AG08395 (cell line): ENCODE measurements at regions not wholly inside any gene's neighbourhood (a gene's known extent, or its start where the extent isn't known, plus 50 kb on each side); places are given as distances from the start of the nearest gene placed in this dataset.

ENCODE experiments used
- DNase-seq: peaks from one replicate; pipeline ENCODE4 v3.0.0; 2012; ENCODE audit warnings: mixed read lengths, low spot score

DNA sequence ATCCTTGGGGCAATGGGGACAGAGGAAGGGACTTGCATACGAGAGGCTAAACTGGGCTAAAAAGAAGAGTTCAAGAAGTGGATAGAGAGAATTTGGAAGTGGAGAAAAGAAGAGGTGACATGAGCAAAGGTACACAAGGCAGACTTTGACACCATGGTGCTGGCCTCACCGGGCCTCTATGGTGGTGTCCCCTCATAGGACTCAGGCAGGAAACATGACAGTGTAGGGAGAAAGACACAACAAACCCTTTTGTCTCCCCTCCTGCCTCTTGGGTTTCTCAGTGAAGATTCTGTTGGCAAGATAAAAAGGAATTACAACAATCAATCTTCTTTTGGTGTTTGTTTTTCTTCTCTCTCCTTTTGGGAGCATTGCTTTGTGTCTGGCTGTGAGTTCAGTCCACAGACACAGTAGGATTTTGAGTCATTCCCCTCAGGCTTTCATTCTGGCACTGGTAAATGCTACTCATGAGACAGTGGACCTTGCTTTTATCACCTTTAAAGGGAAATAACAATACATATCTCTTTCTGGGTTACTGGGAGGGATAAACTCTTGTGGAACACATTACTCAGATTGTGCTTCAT, 827.7 kb downstream of the TNS3 start:
- DNase-seq: peak; percentile 57

GRCh38 chr7:46753662-46754061, 828.2 kb downstream of the TNS3 start:
- DNase-seq: no peak

DNA sequence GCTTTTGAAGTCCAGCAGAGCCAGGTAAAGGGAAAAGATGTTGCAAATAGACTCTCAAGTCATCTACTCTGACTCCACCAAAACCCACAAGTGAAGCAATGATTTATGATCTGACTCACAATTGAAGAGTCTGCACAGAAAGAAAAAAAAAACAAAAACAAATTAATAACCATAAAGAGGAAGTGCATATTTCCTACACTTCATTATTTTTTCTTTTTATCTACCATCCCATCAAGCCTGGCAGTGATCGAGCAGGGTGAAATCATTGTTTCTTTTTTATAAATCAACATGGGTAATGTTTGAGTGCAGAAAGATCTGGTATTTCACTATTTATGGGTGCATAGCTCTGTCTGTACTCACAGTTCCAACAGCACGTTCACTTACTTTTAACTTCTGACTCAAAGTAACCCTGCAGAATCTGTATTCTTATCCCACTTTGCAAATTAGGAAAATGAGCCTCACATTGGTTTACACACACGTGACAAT, 829.0 kb downstream of the TNS3 start:
- DNase-seq: peak; percentile 74

- peak; percentile 66 for DNase-seq
These were observed 829.8 kb downstream of the TNS3 start for GRCh38 chr7:46751927-46752723.

- no peak for DNase-seq
These were observed 830.4 kb upstream of the IGFBP3 start for GRCh38 chr7:46751471-46751870.

GRCh38 chr7:46750321-46750865, 829.3 kb upstream of the IGFBP3 start:
- no peak for DNase-seq

DNA sequence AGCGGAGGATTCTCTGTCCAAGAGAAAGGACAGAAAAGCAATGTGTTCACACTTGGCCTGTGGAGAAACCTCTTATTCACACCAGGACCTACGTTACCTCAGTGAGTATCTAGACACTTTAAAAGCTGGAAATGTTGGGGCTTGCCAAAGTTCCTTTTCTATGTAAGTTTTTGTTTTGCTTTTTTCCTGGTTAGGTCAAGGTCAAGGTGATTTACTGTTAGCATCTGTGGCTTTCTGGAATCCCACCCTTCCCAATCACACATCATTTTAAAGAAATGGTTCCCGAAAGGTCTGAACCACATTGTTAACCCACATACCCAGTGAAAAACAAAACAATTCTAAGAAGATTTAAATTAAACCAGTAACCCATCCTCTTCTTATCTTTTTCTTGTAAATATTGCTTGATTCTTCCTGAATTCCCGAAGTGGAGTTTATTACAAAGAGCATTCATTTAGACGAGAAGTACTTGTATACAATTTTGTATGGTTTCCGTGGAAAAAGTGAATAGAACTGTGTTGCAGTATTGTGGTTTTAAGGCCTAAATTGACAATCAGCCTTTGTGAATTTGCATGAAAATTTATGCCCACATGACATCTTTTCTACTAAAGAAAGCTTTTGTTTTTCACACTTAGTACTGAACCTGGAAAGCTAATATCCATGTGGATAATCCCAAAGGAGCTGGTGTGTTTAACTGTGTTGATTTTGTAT, 827.0 kb upstream of the IGFBP3 start:
- DNase-seq: no peak

DNA sequence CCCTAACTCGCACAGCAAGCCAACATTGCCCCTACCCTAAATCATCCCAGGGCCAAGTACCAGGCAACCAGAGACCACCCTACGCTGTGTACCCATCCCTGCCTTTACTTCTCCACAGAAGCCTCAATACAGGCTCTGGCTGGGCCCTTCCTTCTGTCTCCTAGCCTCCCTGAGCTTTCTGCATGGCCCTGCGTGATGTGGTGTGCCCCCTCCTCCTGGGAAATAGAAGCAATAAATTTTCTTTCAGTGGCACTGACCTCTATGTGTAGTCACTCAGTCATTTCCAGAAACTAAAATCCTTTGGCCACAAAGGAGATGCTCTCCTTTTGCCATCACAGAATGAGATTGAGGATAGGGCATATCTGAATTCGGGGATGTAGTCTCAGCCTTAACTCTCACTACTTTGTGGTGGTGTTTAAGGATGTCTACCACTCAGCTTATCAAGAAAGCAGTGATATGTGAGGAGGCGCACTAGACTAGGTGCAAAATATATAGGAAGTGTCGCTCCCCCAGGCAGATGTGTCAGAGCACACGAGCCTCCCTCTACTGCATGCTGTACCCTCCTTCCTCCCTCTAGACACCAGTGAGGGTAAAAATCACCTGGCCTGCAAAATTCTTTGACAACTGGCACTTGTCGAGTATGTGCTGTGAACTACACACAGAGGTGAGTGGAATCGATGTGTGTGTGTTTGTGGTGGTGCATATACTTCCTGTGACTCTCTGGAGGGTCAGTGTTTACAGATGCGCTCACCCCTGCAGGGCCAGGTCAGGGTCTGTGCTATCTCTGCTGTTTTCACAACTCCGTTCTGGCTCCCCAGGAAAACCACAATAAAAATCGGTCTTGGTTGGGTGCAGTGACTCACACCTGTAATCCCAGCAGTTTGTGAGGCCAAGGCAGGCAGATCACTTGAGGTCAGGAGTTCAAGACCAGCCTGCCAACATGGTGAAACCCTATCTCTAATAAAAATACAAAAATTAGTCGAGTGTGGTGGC, 825.9 kb upstream of the IGFBP3 start:
- no peak for DNase-seq

DNA sequence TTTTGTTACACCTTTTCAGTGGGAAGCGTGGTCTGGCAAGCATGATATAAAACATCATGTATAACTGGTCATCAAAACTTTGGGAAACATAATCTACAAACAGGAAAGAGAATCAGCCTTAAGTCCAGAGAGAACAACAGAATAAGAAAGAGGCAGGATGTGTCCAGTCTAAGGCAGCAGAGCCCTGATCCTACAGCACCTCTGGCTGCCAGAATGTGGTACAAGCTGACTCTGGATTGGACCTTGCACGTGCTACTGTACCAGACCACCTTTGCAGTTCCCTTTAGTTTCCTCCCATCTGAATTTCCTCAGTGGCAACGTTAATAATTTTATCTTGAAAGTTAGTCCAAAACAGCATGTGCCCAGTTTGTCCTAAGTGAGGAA, 824.6 kb upstream of the IGFBP3 start:
- DNase-seq: peak; percentile 10

- DNase-seq: no peak
These were observed 824.1 kb upstream of the IGFBP3 start for GRCh38 chr7:46744957-46745706.

- no peak for DNase-seq
These were observed 821.5 kb upstream of the IGFBP3 start for GRCh38 chr7:46742601-46743000.

DNA sequence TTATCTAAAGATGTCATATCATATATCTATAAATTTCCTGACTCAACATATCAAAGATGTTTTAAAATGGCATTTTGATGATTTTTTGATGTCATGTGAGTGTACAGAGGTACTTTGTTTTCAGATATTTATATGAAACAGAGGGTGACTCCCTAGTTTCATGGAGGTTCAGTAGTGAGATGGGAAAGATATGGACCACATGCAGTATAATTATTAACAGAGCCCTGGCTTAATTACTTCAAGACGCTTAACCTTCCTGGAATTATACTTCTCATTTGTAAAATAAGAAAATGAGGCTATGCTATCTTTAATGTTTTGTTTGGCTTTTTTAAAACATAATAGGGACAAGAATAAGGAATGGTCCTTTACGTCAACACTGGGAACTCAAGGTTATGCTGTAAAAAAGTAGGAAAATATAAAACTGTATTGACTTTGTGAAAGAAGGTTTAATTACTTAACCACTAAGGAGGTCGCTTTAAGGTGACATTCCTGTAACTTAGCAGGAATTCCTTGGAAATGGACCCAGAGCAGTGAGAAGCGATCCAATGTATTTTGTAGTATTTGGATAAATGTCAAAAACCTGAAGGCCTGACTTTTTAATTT, 821.0 kb upstream of the IGFBP3 start:
- no peak for DNase-seq

DNA sequence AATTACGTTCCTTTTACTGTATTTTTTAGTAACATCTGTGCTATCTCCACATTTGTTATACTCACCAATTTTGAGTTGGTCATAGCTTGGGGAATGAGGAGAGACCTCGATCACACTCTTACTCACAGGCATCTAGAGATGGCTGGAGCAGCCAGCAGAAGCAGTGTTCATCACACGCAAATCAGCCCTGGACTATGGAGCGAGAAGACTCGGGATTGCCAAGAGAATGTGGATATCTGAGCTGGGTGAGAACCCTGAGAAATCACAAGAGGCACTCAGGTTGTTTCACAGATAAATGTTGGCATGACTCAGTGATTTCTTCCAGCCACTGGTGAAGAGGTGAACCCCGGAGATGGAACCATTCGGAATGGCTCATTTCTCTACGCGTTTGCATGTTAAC, 820.1 kb upstream of the IGFBP3 start:
- DNase-seq: no peak

DNA sequence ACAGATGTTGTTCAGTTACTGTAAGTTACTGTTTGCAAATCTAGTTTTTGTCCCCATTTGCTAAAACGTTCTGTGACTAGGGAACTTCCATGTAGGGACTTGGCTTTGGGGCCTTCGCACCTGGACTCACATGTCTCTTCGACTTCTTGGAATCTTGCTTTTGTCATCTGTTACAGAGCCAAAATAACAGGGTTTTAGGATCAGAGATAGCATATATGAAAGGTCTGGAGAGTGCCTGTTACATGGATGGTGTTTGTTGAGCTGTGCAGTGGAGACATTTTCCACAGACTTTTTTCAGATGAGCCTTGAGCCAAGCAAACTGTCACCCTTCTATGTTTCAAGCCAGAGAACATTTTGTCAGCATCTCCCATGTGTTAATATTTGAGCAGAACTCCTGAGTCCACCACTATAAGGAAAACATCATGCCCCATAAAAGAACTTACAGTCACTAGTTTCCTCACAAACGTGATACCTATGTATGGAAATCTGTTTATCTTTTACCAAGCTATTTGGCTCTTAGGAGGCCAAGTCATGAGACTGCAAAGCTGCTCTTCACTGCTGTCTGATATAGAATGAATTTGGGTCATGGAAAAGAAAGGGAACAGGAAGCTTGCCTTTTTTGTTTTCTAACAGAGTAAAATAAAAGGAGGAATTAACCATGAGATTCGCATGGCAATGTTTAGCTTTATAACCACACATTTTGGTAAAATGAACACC, 818.6 kb upstream of the IGFBP3 start:
- DNase-seq: no peak

DNA sequence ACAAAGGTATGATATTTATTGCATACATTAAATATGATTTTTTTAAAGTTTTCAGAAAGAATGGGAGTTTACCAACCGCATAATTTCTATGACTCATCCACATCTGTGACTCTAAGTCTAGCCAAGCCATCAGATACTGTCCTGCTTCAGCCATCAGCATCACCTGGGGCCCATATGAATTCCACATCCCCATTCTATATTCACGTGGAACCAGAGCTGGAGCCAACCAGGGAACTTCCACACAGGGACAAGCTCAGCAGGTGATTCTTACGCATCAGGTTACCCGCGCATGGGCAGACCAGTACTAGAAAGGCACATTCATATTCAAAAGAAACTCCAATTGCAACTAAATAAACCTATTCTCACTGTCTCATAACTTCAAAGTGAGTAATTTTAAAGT, 817.7 kb upstream of the IGFBP3 start:
- DNase-seq: no peak

GRCh38 chr7:46738165-46738564, 817.1 kb upstream of the IGFBP3 start:
- no peak for DNase-seq

DNA sequence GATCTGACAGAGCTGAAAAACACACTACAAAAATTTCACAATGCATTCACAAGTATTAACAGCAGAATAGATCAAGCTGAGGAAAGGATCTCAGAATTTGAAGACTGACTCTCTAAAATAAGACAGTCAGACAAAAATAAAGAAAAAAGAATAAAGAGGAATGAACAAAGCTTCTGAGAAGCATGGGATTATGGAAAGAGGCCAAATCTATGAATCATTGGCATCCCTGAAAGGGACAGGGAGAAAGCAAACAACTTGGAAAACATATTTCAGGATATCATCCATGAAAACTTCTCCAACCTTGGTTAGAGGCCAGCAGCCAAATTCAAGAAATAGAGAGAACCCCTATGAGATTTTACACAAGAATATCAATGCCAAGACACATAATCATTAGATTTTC, 804.8 kb upstream of the IGFBP3 start:
- no peak for DNase-seq

DNA sequence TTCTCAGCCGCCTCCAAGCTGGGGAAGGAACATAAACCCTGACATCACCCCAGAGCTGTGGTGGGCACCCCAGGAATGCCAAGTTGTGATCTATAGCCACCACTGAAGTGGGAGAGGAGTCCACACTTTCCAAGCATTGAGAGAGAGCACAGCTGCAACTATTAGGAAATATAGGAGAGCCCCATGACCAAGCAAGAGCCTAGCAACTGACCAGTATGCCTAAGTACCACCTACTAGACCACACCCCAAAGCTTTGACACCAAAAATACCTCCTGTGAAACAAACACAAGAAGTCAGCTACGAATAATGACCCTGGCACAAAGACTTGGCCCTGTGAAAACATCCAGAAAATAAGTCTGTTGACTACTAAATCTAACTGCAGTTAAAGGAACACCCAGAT, 804.1 kb upstream of the IGFBP3 start:
- no peak for DNase-seq

- no peak for DNase-seq
These were observed 802.7 kb upstream of the IGFBP3 start for GRCh38 chr7:46723742-46724141.

DNA sequence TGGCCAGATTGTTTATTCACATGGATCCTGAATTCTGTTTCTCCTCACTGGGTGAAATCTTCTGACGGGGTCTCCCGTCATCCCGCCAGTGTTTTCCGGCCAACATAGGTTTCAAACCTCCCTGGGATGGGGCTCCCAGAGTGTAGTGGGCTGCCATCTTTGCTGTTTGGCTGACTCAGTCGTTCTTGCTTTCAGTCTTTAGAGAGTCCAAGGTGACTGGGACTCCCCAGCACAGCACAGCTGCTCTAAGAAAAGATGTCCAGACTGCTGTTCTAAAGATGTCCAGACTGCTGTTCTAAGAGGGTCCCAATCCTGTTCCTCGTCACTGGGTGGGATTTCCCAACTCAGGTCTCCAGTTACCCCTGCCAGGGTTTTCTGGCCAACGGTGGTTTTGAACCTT, 801.9 kb upstream of the IGFBP3 start:
- no peak for DNase-seq
